CD4-positive, alpha-beta memory T cell (primary cell): ENCODE measurements at regions not wholly inside any gene's neighbourhood (a gene's known extent, or its start where the extent isn't known, plus 50 kb on each side); places are given as distances from the start of the nearest gene placed in this dataset.
"Not testable (repeated sequence)": the region's sequence is repeated elsewhere in the genome, so short reads cannot be mapped to it uniquely, and the experiment has no call there.

Experiments used
- CTCF ChIA-PET: fragments of 350-600 bp; sonication (Branson Sonifier 250); formaldehyde crosslinking; loops from one replicate; lab custom pipeline; 2021; ENCODE audit warnings: inconsistent platforms; ENCODE audit not compliant: partially characterized antibody; lab: Charles Lee
- POLR2A ChIA-PET: fragments of 350-600 bp; sonication (Branson Sonifier 250); formaldehyde crosslinking; loops from one replicate; lab custom pipeline; 2021; ENCODE audit not compliant: partially characterized antibody; lab: Charles Lee
- DNase-seq, 5 donors: peaks; one replicate each; pipeline versions ENCODE4 v3.0.0 to v3.0.0-alpha.2; 2020 to 2022; ENCODE audit warnings: mixed read lengths in 1 of 5
- H3K27ac ChIP-seq: one replicate; pipeline ENCODE4 v1.7.0; 2013; ENCODE audit warnings: low read depth, low read length
- H3K27me3 ChIP-seq: 2 replicates; pipeline ENCODE4 v1.7.0; 2013; ENCODE audit warnings: mild to moderate bottlenecking, low read length, moderate library complexity; ENCODE audit not compliant: insufficient read depth
- H3K36me3 ChIP-seq: 2 replicates; pipeline ENCODE4 v1.7.0; 2013; ENCODE audit warnings: mild to moderate bottlenecking, low read length, moderate library complexity; ENCODE audit not compliant: insufficient read depth
- H3K4me1 ChIP-seq: 2 replicates; pipeline ENCODE4 v1.7.0; 2013; ENCODE audit warnings: mild to moderate bottlenecking, low read length, moderate library complexity; ENCODE audit not compliant: insufficient read depth
- H3K4me3 ChIP-seq, 2 donors: one replicate each; pipeline ENCODE4 v1.7.0; 2013; ENCODE audit warnings: low read length in 2 of 2, mild to moderate bottlenecking in 1 of 2
- H3K9me3 ChIP-seq, 2 donors: one replicate each; pipeline ENCODE4 v1.7.0; 2013; ENCODE audit warnings: low read length in 2 of 2, control low read depth in 1 of 2; ENCODE audit not compliant: control insufficient read depth in 1 of 2
- H3K27ac Mint-ChIP-seq, 7 donors: one replicate each; pipeline ENCODE4 v1.8.0; 2020 to 2021; ENCODE audit warnings: mixed read lengths in 7 of 7, mild to moderate bottlenecking in 6 of 7, inconsistent platforms in 3 of 7, moderate library complexity in 3 of 7
- H3K27me3 Mint-ChIP-seq, 2 donors: one replicate each; pipeline ENCODE4 v1.8.0; 2020 to 2021; ENCODE audit warnings: mixed read lengths in 2 of 2
- H3K36me3 Mint-ChIP-seq, 2 donors: one replicate each; pipeline ENCODE4 v1.8.0; 2020 to 2021; ENCODE audit warnings: mixed read lengths in 2 of 2, inconsistent platforms in 1 of 2, mild to moderate bottlenecking in 1 of 2
- H3K4me1 Mint-ChIP-seq, 4 donors: one replicate each; pipeline ENCODE4 v1.8.0; 2020 to 2021; ENCODE audit warnings: mixed read lengths in 4 of 4, mild to moderate bottlenecking in 1 of 4
- H3K4me3 Mint-ChIP-seq, 8 donors: one replicate each; pipeline ENCODE4 v1.8.0; 2020 to 2021; ENCODE audit warnings: mixed read lengths in 8 of 8, mild to moderate bottlenecking in 7 of 8, moderate library complexity in 6 of 8, inconsistent platforms in 3 of 8
- H3K9me3 Mint-ChIP-seq, 8 donors: one replicate each; pipeline ENCODE4 v1.8.0; 2020 to 2021; ENCODE audit warnings: mixed read lengths in 8 of 8, mild to moderate bottlenecking in 5 of 8, inconsistent platforms in 3 of 8, moderate library complexity in 1 of 8
- intact Hi-C: fragments of 100-400 bp; cut with micrococcal nuclease; formaldehyde crosslinking; loops from one replicate; pipeline ENCODE4 v1.15.1; 2023

DNA sequence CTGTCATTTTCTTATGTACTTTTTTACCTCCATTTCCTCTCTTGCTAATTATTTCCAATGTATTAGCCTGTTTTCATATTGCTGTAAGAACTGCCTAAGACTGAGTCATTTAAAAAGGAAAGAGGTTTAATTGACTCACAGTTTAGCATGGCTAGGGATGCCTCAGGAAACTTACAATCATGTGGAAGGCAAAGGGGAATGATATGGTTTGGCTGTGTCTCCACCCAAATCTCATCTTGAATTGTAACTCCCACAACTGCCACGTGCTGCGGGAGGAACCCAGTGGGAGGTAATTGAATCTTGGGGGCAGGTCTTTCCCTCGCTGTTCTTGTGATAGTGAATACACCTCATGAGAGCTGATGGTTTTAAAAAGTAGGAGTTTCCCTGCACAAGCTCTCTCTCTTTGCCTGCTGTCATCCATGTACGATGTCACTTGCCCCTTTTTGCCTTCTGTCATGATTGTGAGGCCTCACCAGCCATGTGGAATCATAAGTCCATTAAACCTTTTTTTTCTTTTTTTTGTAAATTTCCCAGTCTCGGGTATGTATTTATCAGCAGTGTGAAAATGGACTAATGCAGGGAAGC lies 870.0 kb upstream of the INTU start:
- H3K4me3 ChIP-seq, result no peak overlapping the region
- intact Hi-C loops, result no loop called here
- H3K27ac ChIP-seq, result no peak overlapping the region
- Mint-ChIP-seq H3K9me3 (peaks cover 0 to 6% (median 5%) of the 10 kb centered on the region in 8 donors), H3K27ac (no peak overlapping the region), H3K4me3 (no peak overlapping the region), H3K36me3 (no peaks in the 10 kb centered on the region), H3K27me3 (no peaks in the 10 kb centered on the region), H3K4me1 (no peaks in the 10 kb centered on the region)
- H3K4me1 ChIP-seq, result no peaks in the 10 kb centered on the region
- CTCF ChIA-PET, result no interaction called here
- DNase-seq, result no peak
- H3K27me3 ChIP-seq, result no peaks in the 10 kb centered on the region
- POLR2A ChIA-PET, result no interaction called here
- H3K9me3 ChIP-seq, result no peaks in the 10 kb centered on the region
- no peaks in the 10 kb centered on the region for H3K36me3 ChIP-seq

DNA sequence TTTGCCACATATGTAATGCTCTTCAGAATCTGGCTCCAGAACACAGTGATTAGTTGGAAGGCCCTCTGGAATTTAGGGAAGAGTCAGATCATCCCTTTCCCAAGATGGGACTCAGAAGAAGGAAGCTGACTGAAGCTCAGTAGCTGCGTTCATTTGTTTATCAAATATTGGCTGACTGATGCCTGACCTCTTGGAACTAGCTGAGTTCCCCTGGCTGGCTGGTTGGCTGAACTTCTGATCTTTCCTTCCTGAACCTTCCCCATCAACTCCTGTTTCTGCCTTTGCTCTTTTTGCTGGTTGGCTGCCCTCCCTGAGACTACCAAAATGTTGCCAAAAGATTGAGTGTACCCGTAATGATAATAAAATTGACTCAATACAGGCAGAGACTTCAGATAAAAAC lies 866.5 kb upstream of the INTU start:
- Mint-ChIP-seq H3K36me3 (no peaks in the 10 kb centered on the region), H3K4me3 (no peak overlapping the region), H3K27ac (no peak overlapping the region), H3K9me3 (peaks cover 0 to 9% (median 6%) of the 10 kb centered on the region in 8 donors), H3K4me1 (no peaks in the 10 kb centered on the region), H3K27me3 (no peaks in the 10 kb centered on the region)
- ChIA-PET CTCF (no interaction called here), POLR2A (no interaction called here)
- Histone ChIP-seq H3K9me3 (no peaks in the 10 kb centered on the region), H3K27ac (no peak overlapping the region), H3K36me3 (no peaks in the 10 kb centered on the region), H3K4me1 (no peaks in the 10 kb centered on the region), H3K4me3 (no peak overlapping the region), H3K27me3 (no peaks in the 10 kb centered on the region)
- DNase-seq, result no peak
- intact Hi-C loops, result no loop called here

DNA sequence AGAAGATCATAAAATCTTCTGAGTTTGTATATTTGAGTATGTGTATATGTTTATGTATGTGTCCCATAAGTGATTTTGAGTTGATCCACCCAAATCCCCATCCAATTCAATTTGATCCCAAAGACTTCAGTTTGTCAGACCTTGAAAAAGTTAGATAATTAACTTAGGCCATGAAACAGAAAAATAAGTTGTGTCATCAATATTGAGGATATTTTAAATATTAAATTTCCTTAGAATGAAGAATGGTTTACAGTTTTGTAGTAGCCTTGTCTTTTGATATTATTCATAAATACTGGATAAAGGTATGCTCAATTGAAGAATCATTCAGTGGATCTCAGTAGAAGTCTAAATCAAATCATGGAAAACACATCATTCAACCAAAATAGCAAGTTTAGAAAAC lies 864.4 kb upstream of the INTU start:
- H3K4me3 ChIP-seq, result no peak overlapping the region
- H3K36me3 ChIP-seq, result no peaks in the 10 kb centered on the region
- no peaks in the 10 kb centered on the region for H3K9me3 ChIP-seq
- H3K4me1 Mint-ChIP-seq, result no peaks in the 10 kb centered on the region
- peaks cover 0 to 13% (median 4%) of the 10 kb centered on the region in 8 donors for H3K9me3 Mint-ChIP-seq
- ChIA-PET POLR2A (no interaction called here), CTCF (no interaction called here)
- no peak overlapping the region for H3K4me3 Mint-ChIP-seq
- H3K27ac ChIP-seq, result no peak overlapping the region
- no peaks in the 10 kb centered on the region for H3K36me3 Mint-ChIP-seq
- no peak overlapping the region for H3K27ac Mint-ChIP-seq
- intact Hi-C loops, result no loop called here
- DNase-seq, result no peak
- H3K27me3 Mint-ChIP-seq, result no peaks in the 10 kb centered on the region
- no peaks in the 10 kb centered on the region for H3K27me3 ChIP-seq
- no peaks in the 10 kb centered on the region for H3K4me1 ChIP-seq

DNA sequence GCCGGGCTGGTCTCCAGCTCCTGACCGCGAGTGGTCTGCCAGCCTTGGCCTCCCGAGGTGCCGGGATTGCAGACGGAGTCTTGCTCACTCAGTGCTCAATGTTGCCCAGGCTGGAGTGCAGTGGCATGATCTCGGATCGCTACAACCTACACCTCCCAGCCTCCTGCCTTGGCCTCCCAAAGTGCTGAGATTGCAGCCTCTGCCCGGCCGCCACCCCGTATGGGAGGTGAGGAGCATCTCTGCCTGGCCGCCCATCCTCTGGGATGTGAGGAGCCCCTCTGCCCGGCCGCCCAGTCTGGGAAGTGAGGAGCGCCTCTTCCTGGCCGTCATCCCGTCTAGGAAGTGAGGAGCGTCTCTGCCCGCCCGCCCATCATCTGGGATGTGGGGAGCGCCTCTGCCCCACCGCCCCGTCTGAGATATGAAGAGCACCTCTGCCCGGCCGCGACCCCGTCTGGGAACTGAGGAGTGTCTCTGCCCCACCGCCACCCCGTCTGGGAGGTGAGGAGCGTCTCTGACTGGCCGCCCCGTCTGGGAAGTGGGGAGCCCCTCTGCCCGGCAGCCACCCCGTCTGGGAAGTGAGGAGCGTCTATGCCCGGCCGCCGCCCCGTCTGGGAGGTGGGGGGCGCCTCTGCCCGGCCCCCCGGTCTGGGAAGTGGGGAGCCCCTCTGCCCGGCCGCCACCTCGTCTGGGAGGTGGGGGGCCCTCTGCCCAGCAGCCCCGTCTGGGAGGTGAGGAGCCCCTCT lies 861.8 kb upstream of the INTU start:
- H3K36me3 ChIP-seq, H3K4me3 Mint-ChIP-seq, H3K36me3 Mint-ChIP-seq, H3K27ac ChIP-seq, intact Hi-C loops, H3K4me1 Mint-ChIP-seq, H3K4me1 ChIP-seq, H3K4me3 ChIP-seq, H3K27ac Mint-ChIP-seq, POLR2A ChIA-PET, DNase-seq, CTCF ChIA-PET, H3K27me3 Mint-ChIP-seq, H3K27me3 ChIP-seq, H3K9me3 ChIP-seq: not testable (repeated sequence)
- H3K9me3 Mint-ChIP-seq, result peaks cover 0 to 13% (median 3%) of the 10 kb centered on the region in 8 donors

DNA sequence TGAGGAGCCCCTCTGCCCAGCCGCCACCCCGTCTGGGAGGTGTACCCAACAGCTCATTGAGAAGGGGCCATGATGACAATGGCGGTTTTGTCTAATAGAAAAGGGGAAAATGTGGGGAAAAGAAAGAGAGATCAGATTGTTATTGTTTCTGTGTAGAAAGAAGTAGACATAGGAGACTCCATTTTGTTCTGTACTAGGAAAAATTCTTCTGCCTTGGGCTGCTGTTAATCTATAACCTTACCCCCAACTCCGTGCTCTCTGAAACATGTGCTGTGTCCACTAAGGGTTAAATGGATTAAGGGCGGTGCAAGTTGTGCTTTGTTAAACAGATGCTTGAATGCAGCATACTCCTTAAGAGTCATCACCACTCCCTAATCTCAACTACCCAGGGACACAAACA lies 861.1 kb upstream of the INTU start:
- H3K9me3 ChIP-seq, H3K4me1 Mint-ChIP-seq, H3K4me1 ChIP-seq, H3K27me3 ChIP-seq, H3K27ac ChIP-seq, H3K4me3 Mint-ChIP-seq, H3K4me3 ChIP-seq, POLR2A ChIA-PET, H3K27me3 Mint-ChIP-seq, intact Hi-C loops, CTCF ChIA-PET, H3K36me3 Mint-ChIP-seq, H3K36me3 ChIP-seq, DNase-seq, H3K27ac Mint-ChIP-seq: not testable (repeated sequence)
- peaks cover 0 to 10% (median 3%) of the 10 kb centered on the region in 8 donors for H3K9me3 Mint-ChIP-seq

DNA sequence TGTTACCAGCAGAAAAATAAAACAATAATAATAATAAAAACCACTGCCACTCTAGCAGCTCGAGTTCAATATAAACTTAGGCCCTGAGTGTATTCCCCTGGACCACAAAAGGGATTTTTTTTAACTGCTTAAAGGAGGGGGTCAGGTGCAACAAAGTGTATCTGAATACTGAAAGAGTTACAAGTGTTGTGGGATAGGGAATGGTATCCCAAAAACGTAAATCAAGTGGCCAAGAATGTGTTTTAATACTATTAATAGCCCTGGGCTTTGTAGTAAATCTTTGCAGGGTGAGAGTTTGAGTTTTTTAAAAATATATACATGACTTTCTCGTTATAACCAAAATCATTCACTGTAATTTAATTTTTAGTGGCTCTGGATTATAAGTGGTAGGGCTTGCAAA lies 860.1 kb upstream of the INTU start:
- DNase-seq, result no peak
- H3K36me3 Mint-ChIP-seq, result no peaks in the 10 kb centered on the region

DNA sequence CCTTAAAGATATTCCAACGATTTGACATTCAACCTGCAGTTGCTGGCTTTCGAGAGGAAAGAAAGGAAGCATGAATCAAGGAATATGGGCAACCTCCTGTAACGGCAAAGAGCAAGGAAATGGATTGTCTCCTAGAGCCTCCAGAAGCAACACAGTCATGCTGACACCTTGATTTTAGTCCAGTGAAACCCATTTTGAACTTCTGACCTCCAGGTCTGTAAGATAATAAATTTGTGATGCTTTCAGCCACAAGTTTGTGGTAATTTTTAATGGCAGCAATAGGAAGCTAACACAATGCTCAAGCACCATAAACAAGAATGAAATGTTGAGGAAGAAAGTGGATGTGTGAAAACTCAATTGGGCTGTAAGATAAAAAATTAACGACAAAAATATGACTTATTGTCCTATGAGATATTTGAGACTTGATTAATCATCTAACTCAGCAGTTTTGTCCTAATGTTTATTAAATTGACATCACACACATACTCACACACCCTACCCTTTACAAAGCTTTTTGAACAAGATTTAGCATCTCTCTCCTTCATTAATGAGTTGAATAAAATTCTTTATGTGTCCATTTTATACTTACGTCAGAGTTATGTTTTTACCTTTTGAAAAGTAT lies 857.2 kb upstream of the INTU start:
- Mint-ChIP-seq H3K9me3 (peaks cover 0 to 7% (median 5%) of the 10 kb centered on the region in 8 donors), H3K36me3 (no peaks in the 10 kb centered on the region), H3K4me1 (no peaks in the 10 kb centered on the region), H3K27ac (no peak overlapping the region), H3K4me3 (no peak overlapping the region), H3K27me3 (no peaks in the 10 kb centered on the region)
- H3K27ac ChIP-seq, result no peak overlapping the region
- ChIA-PET POLR2A (no interaction called here), CTCF (no interaction called here)
- intact Hi-C loops, result no loop called here
- H3K36me3 ChIP-seq, result no peaks in the 10 kb centered on the region
- no peaks in the 10 kb centered on the region for H3K27me3 ChIP-seq
- H3K9me3 ChIP-seq, result no peaks in the 10 kb centered on the region
- H3K4me3 ChIP-seq, result no peak overlapping the region
- DNase-seq, result no peak
- no peaks in the 10 kb centered on the region for H3K4me1 ChIP-seq

More for the DNA sequence above, 860.1 kb upstream of the INTU start:
- H3K27me3 ChIP-seq, result no peaks in the 10 kb centered on the region
- H3K4me1 Mint-ChIP-seq, result no peaks in the 10 kb centered on the region
- H3K9me3 ChIP-seq, result no peaks in the 10 kb centered on the region
- no peak overlapping the region for H3K27ac Mint-ChIP-seq
- no peak overlapping the region for H3K27ac ChIP-seq
- H3K4me3 ChIP-seq, result no peak overlapping the region
- H3K27me3 Mint-ChIP-seq, result no peaks in the 10 kb centered on the region
- intact Hi-C loops, result no loop called here
- ChIA-PET CTCF (no interaction called here), POLR2A (no interaction called here)
- peaks cover 0 to 10% (median 3%) of the 10 kb centered on the region in 8 donors for H3K9me3 Mint-ChIP-seq
- H3K4me3 Mint-ChIP-seq, result no peak overlapping the region
- H3K4me1 ChIP-seq, result no peaks in the 10 kb centered on the region
- H3K36me3 ChIP-seq, result no peaks in the 10 kb centered on the region
